GM13977 (cell line): ENCODE measurements at regions not wholly inside any gene's neighbourhood (a gene's known extent, or its start where the extent isn't known, plus 50 kb on each side); places are given as distances from the start of the nearest gene placed in this dataset.

Experiments used
- DNase-seq: peaks from one replicate; pipeline ENCODE4 v3.0.0; 2012; ENCODE audit warnings: low spot score
- in situ Hi-C: fragments of 300-500 bp; cut with MboI; formaldehyde crosslinking; loops from one replicate; pipeline ENCODE4 v1.12.0; 2022; ENCODE audit warnings: low sequenced_read_pairs, low pct_unique_long_range_greater_than_20kb, mixed read lengths, inconsistent platforms; ENCODE audit not compliant: unreplicated experiment
- TF ChIP-seq, protein P1 (sequence below): IDR thresholded peaks from 2 replicates; pipeline ENCODE4 v1.5.1; 2012; ENCODE audit warnings: mild to moderate bottlenecking, control low read depth; ENCODE audit not compliant: insufficient read depth; ENCODE audit errors: extremely low read depth, missing control alignments

DNA sequence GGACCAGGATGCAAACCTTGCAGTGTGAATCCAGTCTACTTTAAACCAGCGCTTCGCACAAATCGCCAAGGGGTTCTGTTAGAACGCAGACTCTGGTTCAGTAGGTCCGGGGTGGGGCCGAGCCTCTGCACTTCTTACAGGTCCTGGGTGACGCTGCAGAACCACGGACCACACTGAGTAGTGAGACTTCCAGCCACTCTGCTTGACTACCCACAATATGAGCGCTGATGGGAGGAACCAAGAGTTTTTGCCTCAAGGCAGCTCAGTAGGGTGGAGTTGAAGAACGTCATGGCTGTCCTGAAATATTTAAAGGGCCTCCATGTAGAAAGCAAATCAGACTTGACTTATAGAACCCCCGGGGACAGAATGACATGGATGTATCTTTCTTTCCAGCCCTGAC, 138.0 kb upstream of the CRY1 start:
- TF ChIP-seq, protein P1, sequence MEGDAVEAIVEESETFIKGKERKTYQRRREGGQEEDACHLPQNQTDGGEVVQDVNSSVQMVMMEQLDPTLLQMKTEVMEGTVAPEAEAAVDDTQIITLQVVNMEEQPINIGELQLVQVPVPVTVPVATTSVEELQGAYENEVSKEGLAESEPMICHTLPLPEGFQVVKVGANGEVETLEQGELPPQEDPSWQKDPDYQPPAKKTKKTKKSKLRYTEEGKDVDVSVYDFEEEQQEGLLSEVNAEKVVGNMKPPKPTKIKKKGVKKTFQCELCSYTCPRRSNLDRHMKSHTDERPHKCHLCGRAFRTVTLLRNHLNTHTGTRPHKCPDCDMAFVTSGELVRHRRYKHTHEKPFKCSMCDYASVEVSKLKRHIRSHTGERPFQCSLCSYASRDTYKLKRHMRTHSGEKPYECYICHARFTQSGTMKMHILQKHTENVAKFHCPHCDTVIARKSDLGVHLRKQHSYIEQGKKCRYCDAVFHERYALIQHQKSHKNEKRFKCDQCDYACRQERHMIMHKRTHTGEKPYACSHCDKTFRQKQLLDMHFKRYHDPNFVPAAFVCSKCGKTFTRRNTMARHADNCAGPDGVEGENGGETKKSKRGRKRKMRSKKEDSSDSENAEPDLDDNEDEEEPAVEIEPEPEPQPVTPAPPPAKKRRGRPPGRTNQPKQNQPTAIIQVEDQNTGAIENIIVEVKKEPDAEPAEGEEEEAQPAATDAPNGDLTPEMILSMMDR, result no peak
- no peak for DNase-seq
- in situ Hi-C loops, result no loop called here

DNA sequence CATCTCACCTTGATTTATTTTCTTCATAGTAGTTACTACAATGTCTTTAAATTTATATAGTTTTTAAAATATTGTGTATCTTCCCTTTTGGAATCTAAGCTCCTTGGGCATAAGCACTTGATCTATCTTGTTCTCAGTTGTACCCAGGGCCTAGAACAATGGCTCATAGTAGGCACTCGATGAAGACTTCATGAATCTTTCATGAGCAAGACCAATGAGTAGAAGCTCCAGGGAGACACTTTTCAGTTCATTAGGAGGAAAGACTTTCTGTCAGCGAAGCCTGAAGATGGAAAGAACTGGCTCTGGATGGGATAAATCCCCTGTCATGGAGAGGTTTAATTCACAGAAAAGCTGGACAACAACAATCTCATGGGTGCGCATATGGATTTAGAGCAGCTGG, 140.2 kb upstream of the CRY1 start:
- TF ChIP-seq, protein P1, result no peak
- no peak for DNase-seq
- in situ Hi-C loops, result no loop called here

DNA sequence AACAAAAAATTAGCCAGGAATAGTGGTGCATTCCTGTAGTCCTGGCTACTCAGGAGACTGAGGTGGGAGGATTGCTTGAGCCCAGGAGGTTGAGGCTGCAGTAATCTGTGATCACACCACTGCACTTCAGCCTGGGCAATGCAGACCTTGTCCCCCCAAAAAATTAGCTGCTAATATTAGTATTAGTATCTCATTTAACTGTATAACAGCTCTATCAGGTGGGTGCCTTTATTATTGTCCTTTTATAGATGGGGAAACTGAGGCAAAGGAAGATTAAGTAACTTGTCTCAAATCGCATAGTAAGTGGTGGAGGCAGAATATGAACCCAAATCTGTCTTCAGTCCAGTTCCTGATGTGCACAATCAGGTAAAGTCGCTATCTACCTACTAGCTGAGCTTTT, 142.3 kb upstream of the CRY1 start:
- TF ChIP-seq, protein P1, result no peak
- in situ Hi-C loops, result no loop called here

DNA sequence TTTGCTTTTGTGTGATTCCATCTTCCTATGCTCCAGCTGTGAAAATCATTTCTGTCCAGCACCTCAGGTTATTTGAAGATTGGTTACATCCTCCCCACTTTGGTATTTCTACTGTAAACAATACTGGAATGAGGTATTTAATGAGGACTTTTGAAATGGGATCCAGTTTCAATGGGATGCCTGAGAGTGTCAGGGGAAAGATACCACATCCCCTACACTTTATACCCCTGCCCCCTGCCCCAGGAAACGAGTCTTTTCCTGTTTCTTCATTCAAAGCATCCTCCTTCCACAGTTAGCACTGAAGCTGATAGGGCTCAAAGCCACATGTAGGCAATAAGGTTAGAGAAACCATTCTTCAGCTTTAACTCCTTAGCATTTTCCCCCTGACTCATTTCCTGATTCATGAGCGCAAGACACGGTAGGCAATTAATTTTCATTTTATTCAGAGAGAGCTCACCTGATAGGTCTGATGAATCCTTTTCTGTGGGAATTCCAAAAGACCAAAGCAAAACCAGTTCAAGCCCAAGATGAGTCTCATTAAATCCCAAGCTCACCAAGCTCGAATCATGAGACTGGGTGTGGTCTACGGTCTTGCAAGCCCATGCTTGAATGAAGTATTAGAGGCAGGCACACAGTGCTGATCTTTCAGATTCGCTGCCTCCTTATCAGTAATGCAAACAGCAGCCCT, 143.6 kb upstream of the CRY1 start:
- no peak for DNase-seq
- in situ Hi-C loops, result no loop called here
- TF ChIP-seq, protein P1, result no peak

More for the DNA sequence above, 142.3 kb upstream of the CRY1 start:
- no peak for DNase-seq

DNA sequence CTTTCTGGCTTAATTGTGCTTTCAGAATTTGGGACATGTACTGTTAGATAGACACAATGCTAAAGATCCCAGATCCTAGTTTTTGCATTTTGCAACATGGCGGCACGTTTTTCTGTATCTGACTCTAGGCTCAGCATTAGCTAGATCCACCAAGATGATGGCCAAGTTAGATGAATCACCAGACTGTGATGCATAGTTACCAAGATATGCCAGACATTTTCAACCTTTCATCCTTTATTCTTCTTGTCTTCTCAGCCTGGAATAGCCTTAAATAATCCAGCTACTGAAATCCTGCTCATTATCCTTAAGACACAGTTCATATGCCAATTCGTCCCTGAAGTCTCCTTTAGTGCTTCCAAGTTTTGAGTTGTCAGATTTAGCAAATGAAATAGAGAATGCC, 144.9 kb upstream of the CRY1 start:
- DNase-seq, result no peak
- in situ Hi-C loops, result no loop called here
- TF ChIP-seq, protein P1, result no peak

DNA sequence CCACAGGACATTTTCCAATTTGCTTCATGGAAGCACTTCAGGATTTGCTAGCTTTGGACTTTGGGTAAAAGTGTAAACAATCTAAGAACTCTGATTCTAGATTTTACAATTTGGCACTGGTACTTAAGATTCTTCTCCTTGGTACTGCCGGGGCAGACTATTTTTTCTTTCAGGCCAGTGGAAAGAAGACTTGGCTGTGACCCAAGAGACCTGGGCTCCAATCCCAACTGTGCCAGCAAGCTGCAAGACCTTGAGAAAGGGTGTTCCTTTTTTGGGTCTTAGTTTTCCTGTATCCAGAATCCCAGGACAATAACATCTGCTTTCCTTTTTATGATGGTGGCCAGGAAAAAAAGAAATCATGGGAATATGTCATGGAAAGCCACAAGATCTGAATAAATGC, 148.1 kb upstream of the CRY1 start:
- in situ Hi-C loops, result no loop called here
- DNase-seq, result no peak
- TF ChIP-seq, protein P1, result no peak
